H1 (cell line): ENCODE measurements at regions not wholly inside any gene's neighbourhood (a gene's known extent, or its start where the extent isn't known, plus 50 kb on each side); places are given as distances from the start of the nearest gene placed in this dataset.

ENCODE experiments used
- CTCF ChIA-PET: fragments of 300-600 bp; sonication (Branson Sonifier 250); formaldehyde crosslinking; loops from one replicate; lab custom pipeline; 2021; ENCODE audit not compliant: partially characterized antibody; lab: Charles Lee
- POLR2A ChIA-PET: fragments of 300-600 bp; sonication (Branson Sonifier 250); formaldehyde crosslinking; loops from one replicate; lab custom pipeline; 2021; ENCODE audit warnings: inconsistent platforms; ENCODE audit not compliant: partially characterized antibody; lab: Charles Lee
- DNase-seq, 2 experiments: peaks; one replicate each; pipeline versions ENCODE4 v3.0.0 to v3.0.0-alpha.2; 2010 to 2022; ENCODE audit warnings: low spot score in 2 of 2, low read depth in 1 of 2, mixed read lengths in 1 of 2
- FAIRE-seq: peaks from 2 replicates; lab custom pipeline; 2011; peaks lifted over from hg19 to GRCh38; lab: Jason Lieb, UNC
- H2AFZ ChIP-seq: 2 replicates; pipeline ENCODE4 v1.8.1; 2012; ENCODE audit warnings: low read length, inconsistent platforms
- H2AK5ac ChIP-seq: 2 replicates; pipeline ENCODE4 v1.6.1; 2013; ENCODE audit warnings: low read depth, low read length
- H2BK120ac ChIP-seq: replicated peaks from 2 replicates; pipeline ENCODE3; 2013; ENCODE audit warnings: low read depth, low read length, inconsistent platforms
- H2BK12ac ChIP-seq: 2 replicates; pipeline ENCODE4 v1.6.1; 2013; ENCODE audit warnings: low read depth, low read length
- H2BK15ac ChIP-seq: 2 replicates; pipeline ENCODE4 v1.6.1; 2013; ENCODE audit warnings: low read length
- H2BK20ac ChIP-seq: 2 replicates; pipeline ENCODE4 v1.6.1; 2013; ENCODE audit warnings: low read length
- H2BK5ac ChIP-seq: 2 replicates; pipeline ENCODE4 v1.6.1; 2013; ENCODE audit warnings: low read depth, low read length
- H3K14ac ChIP-seq: 2 replicates; pipeline ENCODE4 v1.6.1; 2013; ENCODE audit warnings: inconsistent platforms; ENCODE audit not compliant: insufficient read length
- H3K18ac ChIP-seq: 2 replicates; pipeline ENCODE4 v1.6.1; 2013; ENCODE audit warnings: low read length; ENCODE audit errors: extremely low read depth
- H3K23ac ChIP-seq: 2 replicates; pipeline ENCODE4 v1.6.1; 2013; ENCODE audit warnings: inconsistent platforms; ENCODE audit not compliant: insufficient read length
- H3K23me2 ChIP-seq: 2 replicates; pipeline ENCODE4 v1.6.1; 2013; ENCODE audit warnings: low read depth, low read length
- H3K27ac ChIP-seq: 2 replicates; pipeline ENCODE4 v1.6.1; 2011; ENCODE audit warnings: low read depth, low read length, inconsistent platforms
- H3K27me3 ChIP-seq, 4 experiments: replicated peaks in 1 of 4; 1 replicate in 1 of 4; 2 replicates in 3 of 4; pipeline versions ENCODE4 v1.6.1 to v1.8.1; 2011 to 2013; ENCODE audit warnings: low read length in 3 of 4, mild to moderate bottlenecking in 3 of 4, inconsistent platforms in 2 of 4, mixed read lengths in 2 of 4, moderate library complexity in 1 of 4; ENCODE audit not compliant: control insufficient read depth in 3 of 4, insufficient read depth in 3 of 4; ENCODE audit errors: extremely low read depth in 1 of 4
- H3K36me3 ChIP-seq, 4 experiments: 2 replicates each; pipeline versions ENCODE4 v1.6.1 to v1.8.1; 2011 to 2013; ENCODE audit warnings: mild to moderate bottlenecking in 4 of 4, low read length in 3 of 4, moderate library complexity in 2 of 4, control low read depth in 1 of 4, inconsistent platforms in 1 of 4; ENCODE audit not compliant: insufficient read depth in 4 of 4, control insufficient read depth in 2 of 4
- H3K4ac ChIP-seq: replicated peaks from 2 replicates; pipeline ENCODE3; 2013; ENCODE audit warnings: low read length, low read depth, mixed read lengths, inconsistent platforms; ENCODE audit not compliant: insufficient read length
- H3K4me1 ChIP-seq, 4 experiments: replicated peaks in 1 of 4; 1 replicate in 1 of 4; 2 replicates in 3 of 4; pipeline versions ENCODE4 v1.6.1 to v1.8.1; 2011 to 2013; ENCODE audit warnings: low read length in 3 of 4, inconsistent platforms in 2 of 4, mixed read lengths in 1 of 4; ENCODE audit not compliant: insufficient read depth in 4 of 4, control insufficient read depth in 3 of 4
- H3K4me2 ChIP-seq, 2 experiments: 2 replicates each; pipeline versions ENCODE4 v1.6.1 to v1.8.1; 2011 to 2013; ENCODE audit warnings: low read depth in 2 of 2, low read length in 2 of 2, control low read depth in 1 of 2, inconsistent platforms in 1 of 2, mild to moderate bottlenecking in 1 of 2; ENCODE audit not compliant: insufficient read depth in 1 of 2
- H3K4me3 ChIP-seq, 4 experiments: fragments of 200-600, 300-600 bp in 1 of 4; sonication (generic), shearing (Covaris generic), sonication (Bioruptor Twin) in 1 of 4; 2 replicates each; pipeline versions ENCODE4 v1.5.1 to v1.8.1; 2011 to 2016; ENCODE audit warnings: low read length in 4 of 4, low read depth in 3 of 4, control low read depth in 2 of 4, inconsistent platforms in 2 of 4, mild to moderate bottlenecking in 2 of 4, mixed read lengths in 1 of 4, moderate library complexity in 1 of 4; ENCODE audit not compliant: insufficient read depth in 2 of 4; ENCODE audit errors: extremely low read depth in 1 of 4
- H3K56ac ChIP-seq: replicated peaks from 2 replicates; pipeline ENCODE3; 2013; ENCODE audit warnings: low read depth, mild to moderate bottlenecking, mixed read lengths, low read length, inconsistent platforms; ENCODE audit not compliant: insufficient read length
- H3K79me1 ChIP-seq: 2 replicates; pipeline ENCODE4 v1.6.1; 2013; ENCODE audit warnings: low read depth, low read length, control low read depth
- H3K79me2 ChIP-seq, 2 experiments: 2 replicates each; pipeline versions ENCODE4 v1.6.1 to v1.8.1; 2012 to 2013; ENCODE audit warnings: low read length in 2 of 2, mild to moderate bottlenecking in 2 of 2, inconsistent platforms in 1 of 2; ENCODE audit not compliant: insufficient read depth in 2 of 2, control insufficient read depth in 1 of 2
- H3K9ac ChIP-seq, 4 experiments: replicated peaks in 1 of 4; 1 replicate in 1 of 4; 2 replicates in 3 of 4; pipeline versions ENCODE4 v1.6.1 to v1.8.1; 2011 to 2013; ENCODE audit warnings: low read depth in 3 of 4, low read length in 3 of 4, control low read depth in 2 of 4, mild to moderate bottlenecking in 2 of 4, moderate library complexity in 2 of 4, inconsistent platforms in 1 of 4; ENCODE audit errors: extremely low read depth in 1 of 4
- H3K9me3 ChIP-seq, 2 experiments: 2 replicates each; pipeline versions ENCODE4 v1.6.1 to v1.8.1; 2012 to 2013; ENCODE audit warnings: mild to moderate bottlenecking in 2 of 2, moderate library complexity in 2 of 2, control low read depth in 1 of 2, inconsistent platforms in 1 of 2, low read depth in 1 of 2, low read length in 1 of 2, mixed read lengths in 1 of 2; ENCODE audit not compliant: insufficient read depth in 2 of 2
- H4K20me1 ChIP-seq, 2 experiments: replicated peaks in 1 of 2; 2 replicates each; pipeline versions ENCODE3 to v1.8.1; 2011 to 2013; ENCODE audit warnings: inconsistent platforms in 2 of 2, low read length in 2 of 2, mild to moderate bottlenecking in 1 of 2; ENCODE audit not compliant: insufficient read depth in 2 of 2, control insufficient read depth in 1 of 2
- H4K5ac ChIP-seq: 2 replicates; pipeline ENCODE4 v1.6.1; 2013; ENCODE audit warnings: low read length, low read depth, mixed read lengths, inconsistent platforms; ENCODE audit not compliant: insufficient read length
- H4K8ac ChIP-seq: 2 replicates; pipeline ENCODE4 v1.8.0; 2013; ENCODE audit warnings: mild to moderate bottlenecking, moderate library complexity, low read length, inconsistent platforms; ENCODE audit not compliant: insufficient read depth; ENCODE audit errors: extremely low read depth
- H4K91ac ChIP-seq: replicated peaks from 2 replicates; pipeline ENCODE3; 2013; ENCODE audit warnings: low read length, mixed read lengths, inconsistent platforms; ENCODE audit not compliant: insufficient read length
- BCL11A ChIP-seq, 2 experiments: IDR thresholded peaks; one replicate each; pipeline ENCODE4 v1.6.1; 2011; ENCODE audit warnings: low read depth in 2 of 2, low read length in 2 of 2, mild to moderate bottlenecking in 2 of 2
- CHD2 ChIP-seq: IDR thresholded peaks from 2 replicates; pipeline ENCODE4 v1.6.1; 2012; ENCODE audit warnings: low read length, improper control_type of control experiment
- JUN ChIP-seq: IDR thresholded peaks from 2 replicates; pipeline ENCODE4 v1.6.1; 2011; ENCODE audit warnings: low read depth, mild to moderate bottlenecking, improper control_type of control experiment, low read length
- POLR2A ChIP-seq, 2 experiments: IDR thresholded peaks; 1 replicate in 1 of 2; 2 replicates in 1 of 2; pipeline ENCODE4 v1.6.1; 2011; ENCODE audit warnings: low read depth in 2 of 2, low read length in 2 of 2, mild to moderate bottlenecking in 2 of 2; ENCODE audit errors: control extremely low read depth in 1 of 2
- POU5F1 ChIP-seq: IDR thresholded peaks from 2 replicates; pipeline ENCODE4 v1.6.1; 2011; ENCODE audit warnings: low read depth, mild to moderate bottlenecking, low read length, moderate library complexity
- RNF2 ChIP-seq: fragments of 200-900, 300-1000 bp; sonication (generic); IDR thresholded peaks from 2 replicates; pipeline ENCODE4 v1.7.1; 2016; ENCODE audit warnings: borderline replicate concordance, low read depth, mild to moderate bottlenecking, antibody characterized with exemption, low read length; ENCODE audit not compliant: poor library complexity, severe bottlenecking; ENCODE audit errors: missing control alignments
- SIX5 ChIP-seq: IDR thresholded peaks from 2 replicates; pipeline ENCODE4 v1.6.1; 2011; ENCODE audit warnings: mild to moderate bottlenecking, low read depth, low read length
- TCF12 ChIP-seq: IDR thresholded peaks from 2 replicates; pipeline ENCODE4 v1.6.1; 2011; ENCODE audit warnings: low read depth, mild to moderate bottlenecking, low read length
- ZNF274 ChIP-seq: IDR thresholded peaks from 2 replicates; pipeline ENCODE4 v1.7.0; 2012; ENCODE audit warnings: low read length, borderline replicate concordance; ENCODE audit errors: extremely low read depth
- WGBS, 2 experiments: shearing (Covaris generic) in 1 of 2; methylation state at CpG; one replicate each; pipeline versions ENCODE4 v1.1.6 to v1.1.7; 2013 to 2015; ENCODE audit warnings: low lambda C conversion rate in 2 of 2, mixed read lengths in 2 of 2, inconsistent platforms in 1 of 2, low coverage in 1 of 2, missing lambda C conversion rate in 1 of 2; ENCODE audit not compliant: insufficient replicate concordance in 2 of 2, insufficient coverage in 1 of 2, insufficient read length in 1 of 2; ENCODE audit errors: extremely low coverage in 1 of 2, missing lambda C conversion rate in 1 of 2; 5-methylcytosine and 5-hydroxymethylcytosine counted together

DNA sequence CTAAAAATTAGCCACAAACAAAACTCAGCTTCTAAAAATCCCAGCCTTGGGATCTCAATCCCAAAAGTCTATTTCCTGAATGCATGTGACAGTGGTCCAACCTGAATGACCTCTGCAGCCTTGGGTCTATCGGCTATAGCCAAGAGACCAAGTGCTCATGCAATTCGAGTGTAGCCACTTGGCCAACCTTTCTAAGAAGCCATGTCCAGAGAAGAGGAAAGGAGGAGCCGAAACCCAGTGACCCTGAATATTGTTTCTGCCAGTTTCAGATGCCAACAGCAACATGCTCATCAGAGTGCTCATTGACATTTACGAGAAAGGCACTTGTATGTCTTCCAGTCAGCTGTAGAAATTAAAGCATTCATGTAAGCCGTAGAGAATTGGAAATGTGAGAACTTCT lies 1231.9 kb downstream of the NLGN4Y start:
- Histone ChIP-seq H2BK12ac (no peak overlapping the region), H2BK5ac (no peak overlapping the region), H3K18ac (no peak overlapping the region), H3K79me1 (no peaks in the 10 kb centered on the region), H3K14ac (no peak overlapping the region), H4K8ac (no peak overlapping the region), H3K9me3 (no peaks in the 10 kb centered on the region), H2BK120ac (no peak overlapping the region), H3K56ac (no peak overlapping the region), H3K4me2 (no peak overlapping the region), H4K20me1 (no peaks in the 10 kb centered on the region), H3K36me3 (no peaks in the 10 kb centered on the region), H3K4me1 (no peaks in the 10 kb centered on the region), H2BK20ac (no peak overlapping the region), H3K23me2 (no peaks in the 10 kb centered on the region), H3K4me3 (no peak overlapping the region), H4K91ac (no peak overlapping the region), H2BK15ac (no peak overlapping the region), H4K5ac (no peak overlapping the region), H3K23ac (no peak overlapping the region), H2AFZ (no peak overlapping the region), H3K27me3 (no peaks in the 10 kb centered on the region), H3K4ac (no peak overlapping the region), H2AK5ac (no peak overlapping the region), H3K27ac (no peak overlapping the region), H3K79me2 (no peaks in the 10 kb centered on the region), H3K9ac (no peak overlapping the region)
- 88% methylated on average over 4 of the region's 5 CpGs; no CpG with 5 or more reads in 1 of the 2 experiments for WGBS, 2 experiments
- CTCF ChIA-PET, result no interaction called here
- FAIRE-seq, result no peak
- TF ChIP-seq BCL11A (IDR thresholded peaks at IDR 0.05; ENCODE audit: low read depth in 2 of 2, low read length in 2 of 2), result no peak
- no peak for TF ChIP-seq RNF2
- no peak for TF ChIP-seq SIX5
- no peak for TF ChIP-seq POLR2A (IDR thresholded peaks at IDR 0.05; ENCODE audit: control extremely low read depth in 1 of 2, low read depth in 2 of 2, low read length in 2 of 2)
- no peak for TF ChIP-seq JUN
- no peak for TF ChIP-seq TCF12
- TF ChIP-seq ZNF274, result no peak
- no peak for TF ChIP-seq CHD2
- no peak for TF ChIP-seq POU5F1
- no peak for DNase-seq
- POLR2A ChIA-PET, result no interaction called here
